ENCODE measurements at regions not wholly inside any gene's neighbourhood (a gene's known extent, or its start where the extent isn't known, plus 50 kb on each side); places are given as distances from the start of the nearest gene placed in this dataset.

DNA sequence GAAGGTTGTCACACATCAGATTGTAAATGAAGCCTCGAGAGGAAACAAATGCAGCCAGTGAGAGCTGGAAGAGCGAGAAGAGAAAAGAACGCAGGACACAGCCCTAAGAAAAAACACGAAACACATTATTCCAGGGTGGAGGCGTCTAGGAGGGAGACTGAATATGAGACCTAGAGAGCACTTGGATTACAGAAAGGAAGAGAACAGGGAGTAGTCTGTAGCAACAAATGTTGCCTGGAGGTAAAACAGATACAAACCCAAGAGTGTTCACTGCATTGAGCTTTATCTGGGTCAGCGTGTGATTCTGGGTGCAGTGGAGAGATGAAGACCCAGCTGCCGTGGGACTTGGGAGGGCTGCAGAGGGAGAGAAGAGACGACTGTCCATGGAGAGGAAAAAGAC is 50.1 kb upstream of the SETD7 start:
- TF ChIP-seq, protein P1, sequence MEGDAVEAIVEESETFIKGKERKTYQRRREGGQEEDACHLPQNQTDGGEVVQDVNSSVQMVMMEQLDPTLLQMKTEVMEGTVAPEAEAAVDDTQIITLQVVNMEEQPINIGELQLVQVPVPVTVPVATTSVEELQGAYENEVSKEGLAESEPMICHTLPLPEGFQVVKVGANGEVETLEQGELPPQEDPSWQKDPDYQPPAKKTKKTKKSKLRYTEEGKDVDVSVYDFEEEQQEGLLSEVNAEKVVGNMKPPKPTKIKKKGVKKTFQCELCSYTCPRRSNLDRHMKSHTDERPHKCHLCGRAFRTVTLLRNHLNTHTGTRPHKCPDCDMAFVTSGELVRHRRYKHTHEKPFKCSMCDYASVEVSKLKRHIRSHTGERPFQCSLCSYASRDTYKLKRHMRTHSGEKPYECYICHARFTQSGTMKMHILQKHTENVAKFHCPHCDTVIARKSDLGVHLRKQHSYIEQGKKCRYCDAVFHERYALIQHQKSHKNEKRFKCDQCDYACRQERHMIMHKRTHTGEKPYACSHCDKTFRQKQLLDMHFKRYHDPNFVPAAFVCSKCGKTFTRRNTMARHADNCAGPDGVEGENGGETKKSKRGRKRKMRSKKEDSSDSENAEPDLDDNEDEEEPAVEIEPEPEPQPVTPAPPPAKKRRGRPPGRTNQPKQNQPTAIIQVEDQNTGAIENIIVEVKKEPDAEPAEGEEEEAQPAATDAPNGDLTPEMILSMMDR (IDR thresholded peaks at IDR 0.05; ENCODE audit: low read depth, low read length, missing input control): no peak
- TF ChIP-seq SP1 (IDR thresholded peaks at IDR 0.05): no peak
- no peak for TF ChIP-seq MAX (IDR thresholded peaks at IDR 0.05)
- TF ChIP-seq, protein P2, sequence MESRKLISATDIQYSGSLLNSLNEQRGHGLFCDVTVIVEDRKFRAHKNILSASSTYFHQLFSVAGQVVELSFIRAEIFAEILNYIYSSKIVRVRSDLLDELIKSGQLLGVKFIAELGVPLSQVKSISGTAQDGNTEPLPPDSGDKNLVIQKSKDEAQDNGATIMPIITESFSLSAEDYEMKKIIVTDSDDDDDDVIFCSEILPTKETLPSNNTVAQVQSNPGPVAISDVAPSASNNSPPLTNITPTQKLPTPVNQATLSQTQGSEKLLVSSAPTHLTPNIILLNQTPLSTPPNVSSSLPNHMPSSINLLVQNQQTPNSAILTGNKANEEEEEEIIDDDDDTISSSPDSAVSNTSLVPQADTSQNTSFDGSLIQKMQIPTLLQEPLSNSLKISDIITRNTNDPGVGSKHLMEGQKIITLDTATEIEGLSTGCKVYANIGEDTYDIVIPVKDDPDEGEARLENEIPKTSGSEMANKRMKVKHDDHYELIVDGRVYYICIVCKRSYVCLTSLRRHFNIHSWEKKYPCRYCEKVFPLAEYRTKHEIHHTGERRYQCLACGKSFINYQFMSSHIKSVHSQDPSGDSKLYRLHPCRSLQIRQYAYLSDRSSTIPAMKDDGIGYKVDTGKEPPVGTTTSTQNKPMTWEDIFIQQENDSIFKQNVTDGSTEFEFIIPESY (IDR thresholded peaks at IDR 0.05): no peak
- TF ChIP-seq TAF1 (conservative IDR thresholded peaks at IDR 0.05): no peak
- TF ChIP-seq REST (IDR thresholded peaks at IDR 0.05): no peak
- no peak for TF ChIP-seq YY1 (IDR thresholded peaks at IDR 0.05)
- TF ChIP-seq RXRA (IDR thresholded peaks at IDR 0.05): no peak
- no peak for TF ChIP-seq GABPA (IDR thresholded peaks at IDR 0.05 in 1 of 2, conservative IDR thresholded peaks at IDR 0.05 in 1 of 2)
- TF ChIP-seq JUND (IDR thresholded peaks at IDR 0.05): no peak
- TF ChIP-seq HNF4G (IDR thresholded peaks at IDR 0.05): no peak
- no peak for TF ChIP-seq FOXA2 (IDR thresholded peaks at IDR 0.05)

Data from liver (tissue), 3 donors.